ENCODE measurements at regions not wholly inside any gene's neighbourhood (a gene's known extent, or its start where the extent isn't known, plus 50 kb on each side); places are given as distances from the start of the nearest gene placed in this dataset.
"Not testable (repeated sequence)": the region's sequence is repeated elsewhere in the genome, so short reads cannot be mapped to it uniquely, and the experiment has no call there.

DNA sequence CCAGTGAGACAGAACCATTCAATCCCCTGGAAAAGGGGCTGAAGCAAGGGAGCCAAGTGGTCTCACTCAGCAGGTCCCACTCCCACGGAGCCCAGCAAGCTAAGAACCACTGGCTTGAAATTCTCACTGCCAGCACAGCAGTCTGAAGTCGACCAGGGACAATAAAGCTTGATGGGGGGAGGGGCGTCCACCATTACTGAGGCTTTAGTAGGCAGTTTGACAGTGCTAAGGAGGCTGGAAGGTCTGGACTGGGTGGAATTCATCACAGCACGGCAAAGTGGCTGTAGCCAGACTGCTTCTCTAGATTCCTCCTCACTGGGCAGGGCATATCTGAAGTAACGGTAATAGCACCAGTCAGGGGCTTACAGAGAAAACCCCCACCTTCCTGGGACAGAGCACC, 105.4 kb upstream of the GORAB start:
- no peaks in the 10 kb centered on the region for H3K27me3 ChIP-seq (replicated peaks in 1 of 4; ENCODE audit: control insufficient read depth in 3 of 4, extremely low read depth in 1 of 4, insufficient read depth in 3 of 4, low read length in 3 of 4)
- H4K20me1 ChIP-seq (replicated peaks in 1 of 2; ENCODE audit: control insufficient read depth in 1 of 2, insufficient read depth in 2 of 2, low read length in 2 of 2) = no peaks in the 10 kb centered on the region
- H3K36me3 ChIP-seq (ENCODE audit: control insufficient read depth in 2 of 4, insufficient read depth in 4 of 4, low read length in 3 of 4) = no peaks in the 10 kb centered on the region
- POLR2A ChIA-PET (ENCODE audit: partially characterized antibody) = no interaction called here
- H4K5ac ChIP-seq (ENCODE audit: insufficient read length, low read depth, low read length) = no peak overlapping the region
- H3K18ac ChIP-seq (ENCODE audit: extremely low read depth, low read length) = no peak overlapping the region
- no peaks in the 10 kb centered on the region for H3K23me2 ChIP-seq (ENCODE audit: low read depth, low read length)
- H3K23ac ChIP-seq (ENCODE audit: insufficient read length) = no peak overlapping the region
- H3K4ac ChIP-seq (replicated peaks; ENCODE audit: insufficient read length, low read depth, low read length) = no peak overlapping the region
- no peak overlapping the region for H2AK5ac ChIP-seq (ENCODE audit: low read depth, low read length)
- H2BK120ac ChIP-seq (replicated peaks; ENCODE audit: low read depth, low read length) = no peak overlapping the region
- no peaks in the 10 kb centered on the region for H3K9me3 ChIP-seq (ENCODE audit: insufficient read depth in 2 of 2, low read depth in 1 of 2, low read length in 1 of 2)
- H3K56ac ChIP-seq (replicated peaks; ENCODE audit: insufficient read length, low read depth, low read length) = no peak overlapping the region
- H3K4me3 ChIP-seq (ENCODE audit: extremely low read depth in 1 of 4, insufficient read depth in 2 of 4, low read depth in 3 of 4, low read length in 4 of 4) = no peak overlapping the region
- H3K27ac ChIP-seq (ENCODE audit: low read depth, low read length) = no peak overlapping the region
- FAIRE-seq (no peak), DNase-seq (ENCODE audit: low read depth in 1 of 2, low spot score in 2 of 2) (peak in 1 of 2 experiments; percentile 44)
- H3K79me2 ChIP-seq (ENCODE audit: control insufficient read depth in 1 of 2, insufficient read depth in 2 of 2, low read length in 2 of 2) = no peaks in the 10 kb centered on the region
- no peak overlapping the region for H3K14ac ChIP-seq (ENCODE audit: insufficient read length)
- no peak overlapping the region for H3K4me2 ChIP-seq (ENCODE audit: insufficient read depth in 1 of 2, low read depth in 2 of 2, low read length in 2 of 2)
- 78% methylated on average over 5 of the region's 5 CpGs; no CpG with 5 or more reads in 1 of the 2 experiments for WGBS, 2 experiments (ENCODE audit: extremely low coverage in 1 of 2, insufficient coverage in 1 of 2, insufficient read length in 1 of 2, insufficient replicate concordance in 2 of 2, low coverage in 1 of 2, low lambda C conversion rate in 2 of 2, missing lambda C conversion rate in 1 of 2)
- H2BK5ac ChIP-seq (ENCODE audit: low read depth, low read length) = no peak overlapping the region
- no peak overlapping the region for H4K91ac ChIP-seq (replicated peaks; ENCODE audit: insufficient read length, low read length)
- no peaks in the 10 kb centered on the region; a peak in 3 of 7 replicates for H3K4me1 ChIP-seq (replicated peaks in 1 of 4; ENCODE audit: control insufficient read depth in 3 of 4, insufficient read depth in 4 of 4, low read length in 3 of 4)
- 0 out of 2 replicates have a peak overlapping the region, but pooled peaks have one; percentile 65 for H2AFZ ChIP-seq (ENCODE audit: low read length)
- H2BK15ac ChIP-seq (ENCODE audit: low read length) = no peak overlapping the region
- no peak overlapping the region for H2BK12ac ChIP-seq (ENCODE audit: low read depth, low read length)
- no peak overlapping the region for H4K8ac ChIP-seq (ENCODE audit: extremely low read depth, insufficient read depth, low read length)
- no peaks in the 10 kb centered on the region for H3K79me1 ChIP-seq (ENCODE audit: low read depth, low read length)
- H2BK20ac ChIP-seq (ENCODE audit: low read length) = no peak overlapping the region
- TF ChIP-seq SP4 (IDR thresholded peaks at IDR 0.05; ENCODE audit: low read length) (no peak), YY1 (IDR thresholded peaks at IDR 0.05; ENCODE audit: low read depth, low read length) (0 out of 2 replicates have a peak, but pooled peaks have one; percentile 18)
- no peak overlapping the region for H3K9ac ChIP-seq (replicated peaks in 1 of 4; ENCODE audit: extremely low read depth in 1 of 4, low read depth in 3 of 4, low read length in 3 of 4)
- CTCF ChIA-PET (ENCODE audit: partially characterized antibody) = no interaction called here

DNA sequence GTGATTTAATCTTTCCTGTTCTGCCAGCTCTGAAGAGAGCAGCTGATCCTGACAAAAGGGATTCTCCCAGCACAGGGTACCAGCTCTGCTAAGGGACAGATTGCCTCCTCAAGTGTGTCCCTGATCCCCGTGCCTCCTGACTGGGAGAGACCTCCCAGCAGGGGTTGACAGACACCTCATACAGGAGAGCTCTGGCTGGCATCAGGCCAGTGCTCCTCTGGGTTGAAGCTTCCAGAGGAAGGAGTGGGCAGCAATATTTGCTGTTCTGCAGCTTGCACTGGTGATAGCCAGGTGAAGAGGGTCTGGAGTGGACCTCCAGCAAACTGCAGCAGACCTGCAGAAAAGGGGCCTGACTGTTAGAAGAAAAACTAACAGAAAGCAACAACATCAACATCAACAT, 105.0 kb upstream of the GORAB start:
- DNase-seq (ENCODE audit: low read depth in 1 of 2, low spot score in 2 of 2); H3K79me2 ChIP-seq (ENCODE audit: control insufficient read depth in 1 of 2, insufficient read depth in 2 of 2, low read length in 2 of 2); H4K91ac ChIP-seq (replicated peaks; ENCODE audit: insufficient read length, low read length); H2BK12ac ChIP-seq (ENCODE audit: low read depth, low read length); H4K20me1 ChIP-seq (replicated peaks in 1 of 2; ENCODE audit: control insufficient read depth in 1 of 2, insufficient read depth in 2 of 2, low read length in 2 of 2); H3K14ac ChIP-seq (ENCODE audit: insufficient read length); H4K5ac ChIP-seq (ENCODE audit: insufficient read length, low read depth, low read length); H3K18ac ChIP-seq (ENCODE audit: extremely low read depth, low read length); H2BK120ac ChIP-seq (replicated peaks; ENCODE audit: low read depth, low read length); FAIRE-seq; H3K23me2 ChIP-seq (ENCODE audit: low read depth, low read length); H3K4ac ChIP-seq (replicated peaks; ENCODE audit: insufficient read length, low read depth, low read length); H3K79me1 ChIP-seq (ENCODE audit: low read depth, low read length); H3K4me2 ChIP-seq (ENCODE audit: insufficient read depth in 1 of 2, low read depth in 2 of 2, low read length in 2 of 2); H3K27me3 ChIP-seq (replicated peaks in 1 of 4; ENCODE audit: control insufficient read depth in 3 of 4, extremely low read depth in 1 of 4, insufficient read depth in 3 of 4, low read length in 3 of 4); H3K4me1 ChIP-seq (replicated peaks in 1 of 4; ENCODE audit: control insufficient read depth in 3 of 4, insufficient read depth in 4 of 4, low read length in 3 of 4); H3K9ac ChIP-seq (replicated peaks in 1 of 4; ENCODE audit: extremely low read depth in 1 of 4, low read depth in 3 of 4, low read length in 3 of 4); H4K8ac ChIP-seq (ENCODE audit: extremely low read depth, insufficient read depth, low read length); H3K56ac ChIP-seq (replicated peaks; ENCODE audit: insufficient read length, low read depth, low read length); H2AK5ac ChIP-seq (ENCODE audit: low read depth, low read length); POLR2A ChIA-PET (ENCODE audit: partially characterized antibody); H3K23ac ChIP-seq (ENCODE audit: insufficient read length); CTCF ChIA-PET (ENCODE audit: partially characterized antibody); H3K36me3 ChIP-seq (ENCODE audit: control insufficient read depth in 2 of 4, insufficient read depth in 4 of 4, low read length in 3 of 4); H3K9me3 ChIP-seq (ENCODE audit: insufficient read depth in 2 of 2, low read depth in 1 of 2, low read length in 1 of 2); H3K4me3 ChIP-seq (ENCODE audit: extremely low read depth in 1 of 4, insufficient read depth in 2 of 4, low read depth in 3 of 4, low read length in 4 of 4); H2BK20ac ChIP-seq (ENCODE audit: low read length); H2BK5ac ChIP-seq (ENCODE audit: low read depth, low read length); H3K27ac ChIP-seq (ENCODE audit: low read depth, low read length); H2BK15ac ChIP-seq (ENCODE audit: low read length): not testable (repeated sequence)
- H2AFZ ChIP-seq (ENCODE audit: low read length) = 0 out of 2 replicates have a peak overlapping the region, but pooled peaks have one; percentile 23
- 38% methylated on average over 1 of the region's 1 CpG; no CpG with 5 or more reads in 1 of the 2 experiments for WGBS, 2 experiments (ENCODE audit: extremely low coverage in 1 of 2, insufficient coverage in 1 of 2, insufficient read length in 1 of 2, insufficient replicate concordance in 2 of 2, low coverage in 1 of 2, low lambda C conversion rate in 2 of 2, missing lambda C conversion rate in 1 of 2)

All from H1 (cell line).